MM.1S (cell line): ENCODE measurements at regions not wholly inside any gene's neighbourhood (a gene's known extent, or its start where the extent isn't known, plus 50 kb on each side); places are given as distances from the start of the nearest gene placed in this dataset.

Experiments
- DNase-seq: peaks from one replicate; pipeline ENCODE4 v3.0.0-alpha.2; 2015
- H2AFZ ChIP-seq: fragments of 300-600 bp; sonication (generic); 2 replicates; pipeline ENCODE4 v1.6.0; 2016; ENCODE audit warnings: antibody characterized with exemption, low read length
- H3F3A ChIP-seq: fragments of 300-600 bp; sonication (generic); 2 replicates; pipeline ENCODE4 v1.6.1; 2016; ENCODE audit warnings: mild to moderate bottlenecking, antibody characterized with exemption, low read length, moderate library complexity, mixed read lengths; ENCODE audit not compliant: insufficient read depth
- H3K27ac ChIP-seq: fragments of 300-600 bp; sonication (generic); 2 replicates; pipeline ENCODE4 v1.5.1; 2016; ENCODE audit warnings: mild to moderate bottlenecking, low read length
- H3K27me3 ChIP-seq: fragments of 300-600 bp; sonication (generic); replicated peaks from 2 replicates; pipeline ENCODE4 v1.6.0; 2016; ENCODE audit warnings: low read length; ENCODE audit not compliant: insufficient read depth
- H3K36me3 ChIP-seq: fragments of 300-600 bp; sonication (generic); replicated peaks from 2 replicates; pipeline ENCODE4 v1.6.1; 2016; ENCODE audit warnings: mild to moderate bottlenecking, low read length, mixed read lengths; ENCODE audit not compliant: insufficient read depth
- H3K4me1 ChIP-seq: fragments of 300-600 bp; sonication (generic); 2 replicates; pipeline ENCODE4 v1.6.1; 2016; ENCODE audit warnings: low read length, mixed read lengths
- H3K4me2 ChIP-seq: fragments of 300-600 bp; sonication (generic); 2 replicates; pipeline ENCODE4 v1.6.0; 2016; ENCODE audit warnings: low read depth, low read length
- H3K4me3 ChIP-seq: fragments of 300-600 bp; sonication (generic); 2 replicates; pipeline ENCODE4 v1.5.1; 2016; ENCODE audit warnings: low read length, mixed read lengths
- H3K79me2 ChIP-seq: fragments of 300-600 bp; sonication (generic); 2 replicates; pipeline ENCODE4 v1.6.1; 2016; ENCODE audit warnings: mixed run types, low read length, mixed read lengths
- H3K9ac ChIP-seq: fragments of 300-600 bp; sonication (generic); 2 replicates; pipeline ENCODE4 v1.6.1; 2016; ENCODE audit warnings: low read length, mixed read lengths
- H3K9me2 ChIP-seq: fragments of 300-600 bp; sonication (generic); replicated peaks from 2 replicates; pipeline ENCODE4 v1.6.1; 2016; ENCODE audit warnings: mild to moderate bottlenecking, low read length, mixed read lengths; ENCODE audit not compliant: insufficient read depth
- H3K9me3 ChIP-seq: fragments of 300-600 bp; sonication (generic); replicated peaks from 2 replicates; pipeline ENCODE4 v1.6.1; 2016; ENCODE audit warnings: mild to moderate bottlenecking, low read length, mixed read lengths; ENCODE audit not compliant: insufficient read depth
- H4K20me1 ChIP-seq: fragments of 300-600 bp; sonication (generic); 2 replicates; pipeline ENCODE4 v1.6.1; 2016; ENCODE audit warnings: mild to moderate bottlenecking, low read length, moderate library complexity, mixed read lengths; ENCODE audit not compliant: insufficient read depth
- CTCF ChIP-seq: fragments of 300-600 bp; sonication (generic); IDR thresholded peaks from 2 replicates; pipeline ENCODE4 v1.5.1; 2016; ENCODE audit warnings: antibody characterized with exemption, low read length, mixed read lengths
- EZH2 ChIP-seq: fragments of 300-600 bp; sonication (generic); optimal IDR thresholded peaks from 2 replicates; pipeline ENCODE3; 2017; ENCODE audit warnings: low read depth, mild to moderate bottlenecking, antibody characterized with exemption, low read length, mixed read lengths
- EZH2phosphoT487 ChIP-seq: fragments of 300-600 bp; sonication (generic); IDR thresholded peaks from 2 replicates; pipeline ENCODE4 v1.6.1; 2018; ENCODE audit warnings: antibody characterized with exemption, low read length

- Histone ChIP-seq H3K4me2 (peak overlapping the region; percentile 45), H4K20me1 (no peaks in the 10 kb centered on the region), H3K9me3 (no peaks in the 10 kb centered on the region), H3K36me3 (no peaks in the 10 kb centered on the region), H3K79me2 (no peaks in the 10 kb centered on the region), H3K27me3 (no peaks in the 10 kb centered on the region), H3K4me1 (peaks cover 20% of the 10 kb centered on the region), H2AFZ (peak overlapping the region; percentile 27; the same call in 1 of the 2 replicates), H3K27ac (no peak overlapping the region; the same call in 1 of the 2 replicates), H3K9ac (no peak overlapping the region), H3K4me3 (no peak overlapping the region), H3K9me2 (no peaks in the 10 kb centered on the region), H3F3A (no peaks in the 10 kb centered on the region)
- peak; percentile 63 for DNase-seq
- no peak for TF ChIP-seq EZH2
- TF ChIP-seq CTCF, result 0 out of 2 replicates have a peak, but pooled peaks have one; percentile 8
Observed at GRCh38 chr9:75422944-75423522, 334.7 kb downstream of the OSTF1 start.

GRCh38 chr9:75429531-75430475, 341.5 kb downstream of the OSTF1 start:
- H3K27ac ChIP-seq, result 0 out of 2 replicates have a peak overlapping the region, but pooled peaks have one; percentile 6
- H3K36me3 ChIP-seq, result no peaks in the 10 kb centered on the region
- no peaks in the 10 kb centered on the region for H4K20me1 ChIP-seq
- H3K9me3 ChIP-seq, result no peaks in the 10 kb centered on the region
- H3K4me3 ChIP-seq, result no peak overlapping the region
- TF ChIP-seq EZH2phosphoT487, result no peak
- H3K79me2 ChIP-seq, result no peaks in the 10 kb centered on the region
- H3K27me3 ChIP-seq, result no peaks in the 10 kb centered on the region
- no peaks in the 10 kb centered on the region for H3F3A ChIP-seq
- 0 out of 2 replicates have a peak, but pooled peaks cover 7% of the 10 kb centered on the region for H3K4me1 ChIP-seq
- DNase-seq, result no peak
- H3K4me2 ChIP-seq, result no peak overlapping the region
- H3K9me2 ChIP-seq, result no peaks in the 10 kb centered on the region
- no peak overlapping the region for H3K9ac ChIP-seq
- H2AFZ ChIP-seq, result no peak overlapping the region

- DNase-seq, result no peak
- H3K27ac ChIP-seq, result no peak overlapping the region
- no peaks in the 10 kb centered on the region for H3K27me3 ChIP-seq
- H3F3A ChIP-seq, result no peaks in the 10 kb centered on the region
- no peak overlapping the region for H3K4me2 ChIP-seq
- H3K4me1 ChIP-seq, result 0 out of 2 replicates have a peak, but pooled peaks cover 7% of the 10 kb centered on the region
- H4K20me1 ChIP-seq, result no peaks in the 10 kb centered on the region
- no peak overlapping the region for H2AFZ ChIP-seq
- H3K9me3 ChIP-seq, result no peaks in the 10 kb centered on the region
- H3K79me2 ChIP-seq, result no peaks in the 10 kb centered on the region
- H3K4me3 ChIP-seq, result no peak overlapping the region
- H3K36me3 ChIP-seq, result no peaks in the 10 kb centered on the region
- TF ChIP-seq EZH2 (no peak), EZH2phosphoT487 (no peak), CTCF (no peak)
- no peaks in the 10 kb centered on the region for H3K9me2 ChIP-seq
- H3K9ac ChIP-seq, result no peak overlapping the region
Observed at GRCh38 chr9:75431375-75431774, 343.1 kb downstream of the OSTF1 start.
